Heart left ventricle (tissue), 13 donors: ENCODE measurements at regions not wholly inside any gene's neighbourhood (a gene's known extent, or its start where the extent isn't known, plus 50 kb on each side); places are given as distances from the start of the nearest gene placed in this dataset.

Experiments used
- POLR2A ChIP-seq, 2 donors: fragments of 450-650 bp; IDR thresholded peaks; one replicate each; pipeline ENCODE4 v1.6.1; 2017; ENCODE audit warnings: antibody characterized with exemption in 2 of 2, mild to moderate bottlenecking in 2 of 2, moderate library complexity in 2 of 2
- TF ChIP-seq, protein P1 (sequence below), 12 donors: fragments of 200-600 bp; sonication (generic) in 4 of 12; IDR thresholded peaks; one replicate each; pipeline versions ENCODE4 v1.5.0 to v1.8.0; 2018 to 2022; ENCODE audit warnings: antibody characterized with exemption in 12 of 12, mild to moderate bottlenecking in 5 of 12
- donor health status: ischemic (EF 13 %, LVEDD 7.1; RV severe dilation, severe dysfunction).
- donor health status: DM: no; HTN: yes; CAD: no.
- donor health status: DM: no; HTN: no; CAD: no.
- donor health status: ischemic (EF 25% LVEDD 6.9; RV normal size, moderate dysfunction).
- donor health status: ischemic (EF 25% LVEDD 5.7; RV mildly dilated, moderate dysfunction).
- donor health status: ischemic (EF 35%, LVEDD 5.7; RV mildly dilated, moderate dysfunction).
- donor health status: nonischemic (EF 11% LVEDD 7.7; RV severe dilation, severe dysfunction).
- donor health status: DM: yes; HTN: yes; CAD: no.
- donor health status: PGD.
- donor health status: ischemic (EF 29% LVEDD 5.4; RV normal size, mild dysfunction).
- donor health status: nonischemic (EF 23%, LVEDD 6.1; RV moderate dilation, normal function).

DNA sequence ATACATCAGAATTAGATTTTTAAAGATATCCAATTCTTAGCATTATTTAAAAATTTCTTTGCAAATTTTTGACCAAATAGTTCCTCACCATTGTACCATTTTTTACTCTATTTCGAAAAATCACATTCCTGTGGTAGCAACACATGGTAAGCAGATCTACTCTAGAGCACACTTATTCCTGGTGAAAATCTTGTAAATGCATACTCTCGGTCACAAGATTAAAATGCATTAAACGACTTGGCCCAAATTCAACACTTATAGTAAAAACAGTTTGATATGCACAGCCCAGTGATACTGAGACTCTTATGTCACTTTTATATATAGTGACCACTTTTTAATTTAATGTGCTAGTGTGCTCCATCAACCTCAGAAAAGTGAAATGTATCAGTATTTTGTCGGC, 208.8 kb upstream of the TARS1 start:
- TF ChIP-seq, protein P1, sequence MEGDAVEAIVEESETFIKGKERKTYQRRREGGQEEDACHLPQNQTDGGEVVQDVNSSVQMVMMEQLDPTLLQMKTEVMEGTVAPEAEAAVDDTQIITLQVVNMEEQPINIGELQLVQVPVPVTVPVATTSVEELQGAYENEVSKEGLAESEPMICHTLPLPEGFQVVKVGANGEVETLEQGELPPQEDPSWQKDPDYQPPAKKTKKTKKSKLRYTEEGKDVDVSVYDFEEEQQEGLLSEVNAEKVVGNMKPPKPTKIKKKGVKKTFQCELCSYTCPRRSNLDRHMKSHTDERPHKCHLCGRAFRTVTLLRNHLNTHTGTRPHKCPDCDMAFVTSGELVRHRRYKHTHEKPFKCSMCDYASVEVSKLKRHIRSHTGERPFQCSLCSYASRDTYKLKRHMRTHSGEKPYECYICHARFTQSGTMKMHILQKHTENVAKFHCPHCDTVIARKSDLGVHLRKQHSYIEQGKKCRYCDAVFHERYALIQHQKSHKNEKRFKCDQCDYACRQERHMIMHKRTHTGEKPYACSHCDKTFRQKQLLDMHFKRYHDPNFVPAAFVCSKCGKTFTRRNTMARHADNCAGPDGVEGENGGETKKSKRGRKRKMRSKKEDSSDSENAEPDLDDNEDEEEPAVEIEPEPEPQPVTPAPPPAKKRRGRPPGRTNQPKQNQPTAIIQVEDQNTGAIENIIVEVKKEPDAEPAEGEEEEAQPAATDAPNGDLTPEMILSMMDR (IDR thresholded peaks at IDR 0.05) = no peak
- no peak for TF ChIP-seq POLR2A (IDR thresholded peaks at IDR 0.05)
